NAMALWA (cell line): ENCODE measurements at regions not wholly inside any gene's neighbourhood (a gene's known extent, or its start where the extent isn't known, plus 50 kb on each side); places are given as distances from the start of the nearest gene placed in this dataset.
"Not testable (repeated sequence)": the region's sequence is repeated elsewhere in the genome, so short reads cannot be mapped to it uniquely, and the experiment has no call there.

Experiments
- DNase-seq: peaks from one replicate; pipeline ENCODE4 v3.0.0-alpha.2; 2015; ENCODE audit warnings: low spot score

DNA sequence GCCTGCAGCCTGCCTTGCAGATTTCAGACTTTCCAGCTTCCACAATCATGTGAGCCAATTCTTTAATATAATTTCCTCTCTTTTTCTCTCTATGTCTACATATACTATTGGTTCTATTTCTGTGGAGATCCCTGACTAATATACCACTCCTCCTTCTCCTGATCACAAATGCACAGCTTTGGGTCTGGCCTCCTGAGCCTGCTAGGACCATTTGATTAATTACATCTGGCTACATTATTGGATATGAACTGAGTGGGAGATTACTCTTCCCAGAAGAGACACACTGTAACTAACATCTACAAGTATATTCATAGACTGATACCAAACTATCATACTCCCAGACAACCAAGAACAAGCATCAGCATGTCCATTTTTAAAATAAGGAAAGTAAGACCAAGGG lies 188.9 kb upstream of the LMCD1 start:
- no peak for DNase-seq

DNA sequence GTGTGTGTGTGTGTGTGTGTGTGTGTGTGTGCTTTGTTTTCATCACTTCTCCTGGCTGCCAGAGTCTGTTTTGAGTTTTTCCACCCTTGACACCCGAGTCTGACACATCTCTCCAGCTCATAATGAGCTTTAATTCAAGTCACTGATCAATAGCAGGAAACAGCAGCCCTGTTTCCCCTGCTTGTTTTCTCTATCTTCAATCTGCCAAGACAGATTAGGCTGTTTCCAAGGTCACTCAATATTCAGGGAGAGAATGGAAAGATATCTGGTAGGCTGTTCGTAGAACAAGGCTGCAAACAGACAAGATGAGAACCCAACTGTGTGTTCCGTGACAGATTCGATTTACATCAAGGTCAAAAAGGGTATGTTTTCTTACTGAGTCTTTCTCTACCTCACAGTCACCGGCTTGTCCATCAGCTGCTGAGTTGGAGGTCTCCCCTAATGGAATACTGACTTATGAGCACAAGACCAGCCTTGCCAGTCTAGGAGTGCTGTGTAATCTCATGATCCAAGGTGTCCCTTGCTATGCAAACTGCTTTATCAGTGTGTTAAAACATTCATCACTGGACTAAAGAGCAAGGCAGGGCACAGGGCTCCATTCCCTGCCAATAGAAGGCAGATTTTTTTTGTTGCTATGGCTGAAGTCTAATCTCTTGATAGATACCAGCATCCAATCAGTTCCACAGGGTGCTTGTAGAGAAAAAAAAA lies 187.9 kb upstream of the LMCD1 start:
- DNase-seq, result no peak

DNA sequence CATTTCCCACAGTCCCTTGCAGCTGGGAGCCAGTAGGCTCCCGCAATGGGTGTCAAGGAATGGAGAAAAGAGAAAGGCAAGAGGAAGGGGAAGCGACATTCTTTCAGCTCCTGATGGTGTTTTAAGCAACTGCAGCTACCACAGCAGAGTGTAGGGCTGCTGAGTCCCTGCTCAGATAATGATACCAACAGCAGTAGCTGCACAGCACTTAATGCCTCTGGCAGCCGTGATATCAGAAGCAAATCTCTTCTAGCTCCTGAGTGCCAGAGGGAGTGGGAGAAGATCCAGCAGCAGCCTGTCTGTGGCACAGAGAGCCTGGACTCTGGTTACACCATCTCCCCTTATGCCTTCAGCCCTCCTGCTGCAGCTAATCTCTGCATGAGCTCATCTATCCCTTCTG lies 186.1 kb upstream of the LMCD1 start:
- not testable (repeated sequence) for DNase-seq

DNA sequence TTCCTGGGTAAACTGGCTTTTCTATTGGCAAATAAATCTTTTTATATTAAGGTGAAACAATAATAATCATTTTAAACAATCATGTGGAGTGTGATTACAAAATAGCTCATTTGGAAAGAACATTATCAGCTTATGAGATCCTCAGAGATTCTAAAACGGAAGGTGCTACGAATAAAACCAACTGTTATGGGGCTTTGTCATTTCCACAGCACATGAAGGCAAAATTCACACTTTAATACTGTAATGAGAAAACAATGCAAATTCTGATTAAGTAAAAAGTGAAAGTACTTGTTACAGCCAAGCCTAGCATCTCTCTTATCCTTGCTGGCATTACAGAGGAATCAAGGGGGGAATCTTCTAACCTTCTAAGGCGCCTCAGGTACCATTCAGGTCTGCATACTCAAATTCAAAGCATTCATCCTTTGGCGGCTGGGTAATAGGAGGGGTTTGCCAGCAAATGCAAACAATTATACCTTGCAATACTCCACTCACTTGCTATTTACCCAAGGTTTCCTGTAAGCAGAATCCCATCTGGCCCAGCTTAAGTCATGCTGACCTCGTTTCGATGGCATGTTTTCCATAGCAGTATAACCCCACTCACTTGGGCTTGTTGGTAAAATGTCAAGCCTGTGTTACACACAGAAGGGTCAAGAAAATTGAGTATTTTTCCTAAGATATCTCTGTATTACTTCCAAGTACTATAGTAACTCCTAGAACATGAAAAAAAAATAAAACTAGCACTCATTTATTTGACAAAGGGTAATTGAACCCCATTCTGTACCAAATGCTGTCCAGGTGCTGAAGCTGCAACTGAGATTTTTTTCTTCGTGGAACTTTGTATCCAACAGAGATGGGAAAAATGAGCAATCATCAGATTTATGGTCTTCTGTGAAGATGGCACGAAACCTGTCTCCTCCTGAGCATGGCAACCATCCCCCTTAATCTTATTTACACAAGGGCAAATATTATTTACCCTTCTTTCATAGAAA lies 183.7 kb upstream of the LMCD1 start:
- no peak for DNase-seq

DNA sequence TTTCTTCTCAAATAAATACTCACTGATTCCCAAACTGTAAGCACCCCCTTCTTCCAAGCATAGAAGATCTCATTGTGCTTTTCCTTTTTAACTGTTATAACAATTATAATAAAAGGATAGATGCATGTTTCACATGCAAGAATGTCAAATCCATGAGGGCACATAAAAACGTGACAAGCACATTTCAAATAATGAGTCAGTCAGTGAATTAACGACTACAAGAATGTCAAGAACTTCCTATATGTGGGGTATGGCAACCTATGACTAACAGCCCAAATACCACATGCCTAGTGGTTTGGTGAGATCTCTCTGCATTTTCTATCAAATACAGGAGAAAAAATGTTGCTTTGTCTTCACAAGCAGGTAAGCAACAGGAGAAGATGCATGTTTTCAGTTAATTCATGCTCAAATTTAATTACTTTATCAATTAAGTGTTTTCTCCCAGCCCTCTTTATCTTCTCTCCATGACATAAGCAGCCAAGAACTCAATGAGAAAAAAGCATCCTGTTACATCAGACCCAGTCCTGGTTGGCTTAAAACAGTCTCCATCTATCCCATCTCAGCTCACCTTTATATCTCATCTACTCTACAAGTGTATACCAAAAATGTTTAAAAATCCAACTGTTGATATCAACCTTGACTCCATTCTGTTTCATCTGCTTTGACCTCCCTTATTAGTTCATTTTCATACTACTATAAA lies 181.5 kb upstream of the LMCD1 start:
- no peak for DNase-seq

DNA sequence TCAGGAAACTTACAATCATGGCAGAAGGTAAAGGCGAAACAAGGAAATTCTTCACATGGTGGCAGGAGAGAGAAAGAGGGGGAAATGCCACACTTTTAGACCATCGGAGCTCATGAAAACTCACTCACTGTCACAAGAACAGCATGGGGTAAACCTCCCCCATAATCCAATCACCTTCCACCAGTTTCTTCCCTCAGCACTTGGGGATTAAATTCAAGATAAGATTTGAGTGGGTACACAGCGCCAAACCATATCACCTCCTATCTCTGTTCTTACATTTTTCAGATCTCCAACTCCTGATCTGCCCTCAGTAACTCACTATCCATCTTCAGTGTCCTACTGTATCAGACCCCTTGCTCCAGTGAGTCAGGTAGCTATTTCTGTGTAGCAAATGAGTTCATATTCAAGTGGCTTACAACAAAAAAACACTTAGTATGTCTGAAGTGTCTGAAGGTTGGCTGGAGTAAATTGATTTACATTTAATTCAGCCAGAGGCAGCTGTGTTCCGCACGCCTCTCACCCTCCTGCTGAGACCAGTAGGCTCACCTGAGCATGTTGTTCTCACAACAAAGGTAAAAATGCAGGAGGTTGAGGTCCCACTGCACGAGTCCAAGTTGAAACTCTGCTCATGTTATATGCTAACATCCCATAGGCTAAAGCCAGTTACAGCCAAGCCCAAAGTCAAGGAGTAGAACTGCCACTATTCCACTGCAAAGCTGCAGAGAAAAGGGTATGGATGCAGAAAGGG lies 180.7 kb upstream of the LMCD1 start:
- DNase-seq, result no peak

DNA sequence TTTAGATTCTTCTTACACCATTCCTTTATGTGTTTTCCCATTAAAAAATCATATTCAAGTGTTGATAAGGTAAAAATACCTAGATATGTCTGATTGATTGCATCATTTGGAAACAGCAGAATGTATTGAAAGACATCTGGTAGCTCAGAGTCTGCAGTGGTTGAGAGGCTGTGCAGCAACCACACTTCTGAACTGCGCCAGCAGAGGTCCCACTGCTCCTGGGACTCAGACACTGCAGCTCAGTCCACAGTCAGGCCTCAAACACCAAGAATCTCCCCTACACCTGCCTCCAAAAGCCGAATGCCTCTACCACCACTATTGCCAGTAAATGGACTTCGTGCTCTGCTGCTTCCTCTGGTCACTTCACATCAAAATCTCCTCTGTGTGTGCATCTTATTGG lies 176.9 kb upstream of the LMCD1 start:
- peak; percentile 70 for DNase-seq

DNA sequence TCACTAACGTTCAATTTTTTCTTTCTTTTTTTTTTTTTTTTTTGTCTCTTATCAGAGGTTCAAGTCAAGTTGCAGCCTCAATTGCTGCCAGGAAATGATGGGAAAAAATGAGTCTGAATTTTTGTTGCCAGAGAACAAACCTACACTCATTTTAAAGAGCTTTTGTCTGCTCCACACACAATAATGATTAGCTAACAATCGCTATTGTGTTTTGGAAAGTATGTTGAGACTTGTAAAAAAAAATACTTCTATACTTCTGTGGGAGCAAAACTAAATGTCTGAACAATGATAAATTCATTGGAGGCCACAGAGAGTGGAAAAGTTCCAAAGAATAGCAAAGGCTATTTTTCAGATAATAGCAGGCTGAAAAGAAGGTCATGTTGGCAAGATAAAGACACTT lies 176.3 kb upstream of the LMCD1 start:
- no peak for DNase-seq

DNA sequence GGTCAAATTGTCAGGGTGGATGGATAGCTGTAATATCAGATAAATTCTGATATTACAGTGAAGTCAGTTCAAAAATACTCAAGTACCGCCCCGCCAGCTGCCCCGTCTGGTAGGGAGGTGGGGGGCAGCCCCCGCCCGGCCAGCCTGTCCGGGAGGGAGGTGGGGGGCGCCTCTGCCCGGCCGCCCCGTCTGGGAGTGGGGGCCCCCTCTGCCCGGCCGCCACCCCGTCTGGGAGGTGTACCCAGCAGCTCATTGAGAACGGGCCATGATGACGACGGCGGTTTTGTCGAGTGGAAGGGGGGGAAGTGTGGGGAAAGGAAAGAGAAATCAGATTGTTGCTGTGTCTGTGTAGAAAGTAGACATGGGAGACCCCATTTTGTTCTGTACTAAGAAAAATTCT lies 175.8 kb upstream of the LMCD1 start:
- not testable (repeated sequence) for DNase-seq

DNA sequence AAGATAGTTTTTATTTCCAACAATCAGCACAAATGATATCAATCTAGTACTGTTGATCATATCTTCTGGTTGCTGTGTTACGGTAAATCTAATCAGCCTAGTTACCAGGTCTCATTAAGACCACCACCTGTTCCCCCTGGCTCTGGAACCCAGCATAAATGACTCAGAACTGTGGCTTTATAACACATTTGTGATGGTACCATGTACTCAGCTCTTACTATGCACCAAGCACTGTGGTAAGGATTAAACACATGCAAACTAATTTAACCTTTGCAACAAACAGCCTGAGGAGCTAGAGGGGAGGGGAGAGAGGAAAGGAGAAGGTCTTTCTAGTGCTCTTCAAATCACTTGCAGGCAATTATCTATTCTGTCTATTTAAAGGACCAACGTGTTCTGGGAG lies 173.9 kb upstream of the LMCD1 start:
- no peak for DNase-seq

DNA sequence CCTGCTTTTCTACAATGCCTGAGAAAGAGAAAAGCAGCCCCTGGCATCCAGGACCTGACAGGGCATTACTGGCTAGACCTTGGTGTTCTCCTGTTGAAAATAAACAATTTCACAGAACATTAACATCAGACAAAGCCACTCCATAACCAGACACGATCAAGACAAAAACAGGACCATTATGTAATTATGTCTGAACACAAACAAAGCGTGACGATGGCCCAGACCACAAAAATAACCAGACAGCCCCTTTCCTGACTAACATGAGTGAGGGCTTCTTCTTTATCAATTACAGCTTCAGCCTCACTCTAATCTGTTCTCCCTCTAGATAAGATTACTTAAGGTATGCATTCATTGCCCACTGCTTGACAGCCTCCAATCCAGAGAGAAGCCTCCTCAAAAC lies 172.7 kb upstream of the LMCD1 start:
- no peak for DNase-seq

DNA sequence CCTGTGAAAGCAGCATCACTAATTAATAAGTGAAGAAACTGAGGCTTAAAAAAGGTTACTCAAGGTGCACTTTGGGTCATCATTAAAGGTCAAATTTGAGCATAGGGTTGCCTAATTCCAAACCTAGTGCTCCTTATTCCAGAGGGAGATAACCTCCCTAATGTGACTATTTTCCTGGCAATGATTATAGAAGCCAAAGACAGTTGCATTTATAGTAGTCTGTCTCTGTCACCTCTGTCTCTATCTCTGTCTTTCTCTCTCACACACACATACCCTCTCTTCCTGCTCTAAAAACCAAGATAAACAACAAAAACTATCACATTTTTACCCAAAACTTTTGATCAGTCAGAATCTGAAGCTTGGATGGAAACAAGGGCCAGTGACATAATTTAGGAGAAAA lies 172.0 kb upstream of the LMCD1 start:
- DNase-seq, result no peak

DNA sequence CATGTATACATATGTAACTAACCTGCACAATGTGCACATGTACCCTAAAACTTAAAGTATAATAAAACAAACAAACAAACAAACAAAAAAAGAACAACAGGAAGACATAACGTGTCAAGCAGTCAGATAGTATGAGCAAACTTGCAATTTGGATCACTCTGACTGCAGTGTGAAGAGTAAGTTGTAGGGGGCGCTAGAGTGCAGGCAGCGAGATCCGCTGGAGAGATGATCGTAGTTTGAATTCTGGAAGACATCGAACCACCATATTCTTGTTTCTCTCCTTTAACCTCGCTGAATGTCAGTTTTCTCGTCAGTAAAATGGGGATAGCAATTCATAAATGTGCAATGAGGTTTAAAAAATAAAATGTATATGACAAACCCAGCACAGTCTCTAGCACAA lies 165.2 kb upstream of the LMCD1 start:
- DNase-seq, result peak; percentile 39

DNA sequence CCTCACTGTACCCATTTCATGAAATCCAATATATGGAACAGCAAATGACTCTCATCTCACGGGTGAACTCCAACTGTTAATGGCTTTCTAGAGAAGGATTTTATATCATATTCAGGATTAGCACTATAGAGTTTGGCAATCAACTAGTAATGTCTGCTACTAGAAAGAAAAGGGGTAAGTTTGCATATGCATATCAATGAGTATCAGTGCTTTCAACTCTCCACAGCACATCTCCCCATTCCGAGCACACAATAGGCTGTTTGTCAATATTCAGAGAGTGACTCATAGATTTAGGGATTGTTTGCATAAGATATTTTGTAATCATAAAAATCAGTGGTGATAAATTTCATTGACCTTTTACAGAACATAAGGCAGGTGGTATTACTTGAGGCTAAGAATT lies 163.2 kb upstream of the LMCD1 start:
- no peak for DNase-seq

DNA sequence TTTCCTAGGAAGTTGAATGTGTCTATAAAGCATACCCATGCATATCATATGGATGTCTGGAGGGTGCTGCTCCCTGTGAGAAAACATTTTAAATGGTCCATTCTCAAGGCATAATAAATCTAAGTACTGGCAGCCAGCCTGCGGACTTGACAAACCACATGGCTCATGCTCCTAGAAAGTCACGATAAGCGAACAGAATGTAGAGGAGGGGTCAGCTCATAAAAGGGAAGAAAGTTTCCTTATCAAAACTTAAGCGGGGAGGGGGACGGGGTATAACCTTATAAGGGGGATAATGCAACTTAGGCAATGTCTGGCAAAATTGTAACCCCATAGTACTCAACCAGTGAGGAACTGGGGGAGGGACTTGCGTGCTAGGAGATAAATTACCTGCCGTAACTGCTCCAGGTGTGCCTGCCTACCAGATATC lies 159.8 kb upstream of the LMCD1 start:
- DNase-seq, result no peak

DNA sequence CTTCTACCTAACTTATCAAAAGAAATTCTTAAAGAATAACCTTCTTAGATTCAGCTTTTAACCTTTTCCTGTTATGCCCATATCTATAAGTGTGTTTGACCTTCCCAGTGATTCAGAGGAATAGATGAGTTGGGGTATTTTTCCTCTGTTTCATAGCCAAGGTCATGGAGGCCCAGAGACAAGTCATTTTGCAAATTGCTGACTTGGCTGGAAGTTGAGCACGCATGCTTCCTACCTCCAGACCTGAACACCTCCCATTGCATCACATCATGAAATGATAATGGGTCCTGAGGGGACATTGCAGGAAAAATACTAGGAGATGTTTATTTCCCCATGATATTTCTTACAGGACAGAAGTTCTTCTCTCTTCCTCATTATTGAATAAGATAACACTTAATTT lies 158.6 kb upstream of the LMCD1 start:
- DNase-seq, result no peak

DNA sequence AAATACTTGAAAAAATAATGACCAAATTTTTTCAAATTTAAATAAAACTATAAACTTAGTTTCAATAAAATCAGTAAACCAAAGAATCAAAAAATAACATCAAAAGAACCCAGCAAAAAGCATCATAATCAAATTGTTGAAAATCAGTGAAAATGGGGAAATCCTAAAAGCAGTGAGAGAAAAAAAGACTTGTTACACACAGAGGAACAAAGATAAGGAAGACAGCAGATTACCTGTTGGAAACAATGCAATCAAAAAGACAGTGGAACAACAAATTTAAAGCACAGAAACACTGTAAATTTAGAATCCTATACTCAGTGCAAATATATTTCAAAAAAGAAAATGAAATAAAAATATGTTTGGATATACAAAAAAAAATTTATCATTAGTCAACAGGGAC lies 156.2 kb upstream of the LMCD1 start:
- DNase-seq, result no peak

DNA sequence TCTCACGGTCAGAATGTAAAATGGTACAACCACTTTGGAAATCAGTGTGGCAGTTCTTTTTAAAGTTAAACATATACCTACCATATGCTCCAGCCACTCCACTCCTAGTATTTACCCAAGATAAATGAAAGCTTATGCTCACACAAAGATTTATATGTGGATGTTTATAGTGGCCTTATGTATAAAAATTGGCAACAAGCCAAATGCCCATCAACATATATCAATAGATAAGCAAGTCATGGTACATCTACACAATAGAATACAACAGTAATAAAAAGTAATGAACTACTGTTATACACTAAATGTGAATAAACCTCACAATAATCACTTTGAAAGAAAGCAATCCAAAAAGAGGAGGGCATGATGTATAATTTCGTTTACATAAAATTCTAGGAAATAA lies 153.5 kb upstream of the LMCD1 start:
- no peak for DNase-seq

DNA sequence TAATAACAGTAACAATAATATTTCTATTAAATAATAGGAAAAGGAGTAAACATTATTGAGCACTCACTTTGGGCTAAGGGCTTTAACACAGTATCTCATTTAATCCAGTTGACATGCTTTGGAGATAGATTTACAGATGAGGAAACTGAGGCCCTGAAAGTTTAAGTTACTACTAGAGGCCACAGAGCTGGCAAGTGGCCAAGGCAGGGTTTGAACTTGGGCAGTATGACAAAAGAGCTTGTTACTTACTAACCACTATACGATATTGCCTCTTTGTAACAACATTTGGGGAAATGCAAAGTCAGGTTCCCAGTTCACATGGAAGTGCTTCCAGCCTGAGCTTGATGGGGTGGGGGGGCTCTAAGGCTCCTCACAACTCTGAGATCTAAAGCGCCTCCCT lies 149.1 kb upstream of the LMCD1 start:
- no peak for DNase-seq

DNA sequence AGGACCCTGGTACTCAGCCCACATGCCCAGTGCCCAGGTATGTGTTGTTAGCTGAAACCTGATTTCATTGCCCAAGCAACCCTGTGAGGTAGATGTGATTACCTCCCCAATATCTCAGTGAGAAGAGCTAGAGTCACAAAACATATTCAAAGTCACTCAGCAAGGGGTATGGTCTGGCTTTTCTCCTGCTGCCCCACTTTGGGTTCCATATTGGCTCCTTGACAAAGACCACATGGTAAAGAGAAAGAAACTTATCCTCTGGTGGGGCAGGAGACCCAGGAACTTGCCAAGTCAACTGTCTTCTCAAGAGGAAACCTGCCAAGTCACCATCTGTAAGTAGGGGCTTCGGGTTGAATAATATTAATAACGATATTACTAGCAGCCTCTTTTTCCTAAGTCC lies 148.3 kb upstream of the LMCD1 start:
- DNase-seq, result no peak

DNA sequence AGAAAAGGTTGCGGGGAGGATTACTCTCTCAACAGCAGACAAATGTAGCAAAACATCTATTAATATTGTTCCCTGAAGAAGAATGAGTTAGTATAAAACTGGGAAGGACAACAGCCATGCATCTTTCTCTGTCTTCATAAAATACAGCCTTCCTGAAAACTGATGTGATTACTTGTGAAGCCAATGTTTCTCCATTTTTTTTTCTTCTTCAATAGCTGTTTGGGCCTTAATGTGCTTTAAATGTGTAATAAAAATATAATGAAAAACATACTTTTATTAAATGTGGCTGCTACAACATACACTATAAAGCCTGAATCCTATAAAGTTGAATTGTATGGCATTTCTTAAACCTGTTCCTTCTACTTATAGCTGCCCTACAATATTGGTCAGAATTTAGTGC lies 146.3 kb upstream of the LMCD1 start:
- no peak for DNase-seq

DNA sequence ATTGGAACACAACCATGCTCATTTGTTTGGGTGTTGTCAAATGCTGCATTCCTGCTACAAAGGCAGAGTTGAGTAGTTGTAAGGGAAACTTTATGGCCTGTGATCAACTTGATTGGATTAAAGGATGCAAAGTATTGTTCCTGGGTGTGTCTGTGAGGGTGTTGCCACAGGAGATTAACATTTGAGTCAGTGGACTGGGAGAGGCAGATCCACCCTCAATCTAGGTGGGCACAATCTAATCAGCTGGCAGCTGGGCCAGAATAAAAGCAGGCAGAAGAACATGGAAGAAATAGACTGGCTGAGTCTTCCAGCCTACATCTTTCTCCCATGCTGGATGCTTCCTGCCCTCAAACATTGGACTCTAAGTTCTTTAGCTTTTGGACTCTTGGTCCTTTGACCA lies 145.6 kb upstream of the LMCD1 start:
- not testable (repeated sequence) for DNase-seq
